SK-N-SH (cell line): ENCODE measurements at regions not wholly inside any gene's neighbourhood (a gene's known extent, or its start where the extent isn't known, plus 50 kb on each side); places are given as distances from the start of the nearest gene placed in this dataset.
A peak's percentile ranks its signal among the peaks of the same experiment; 100 is the strongest.

Experiments used
- CTCF ChIA-PET: fragments of 300-600, 350-600 bp; formaldehyde crosslinking; extraction: SDS; loops from one replicate; lab custom pipeline; 2021; lab: Yijun Ruan, JAX
- POLR2A ChIA-PET: fragments of 350-600 bp; sonication (Branson Sonifier 250); formaldehyde crosslinking; extraction: SDS; loops from one replicate; lab custom pipeline; 2020; ENCODE audit warnings: antibody characterized with exemption, inconsistent platforms; lab: Yijun Ruan, JAX
- DNase-seq: peaks from one replicate; pipeline ENCODE4 v3.0.0; 2012
- H2AFZ ChIP-seq: fragments of 200-600 bp; sonication (generic); 2 replicates; pipeline ENCODE4 v1.8.1; 2016; ENCODE audit warnings: antibody characterized with exemption, mild to moderate bottlenecking, low read depth
- H3F3A ChIP-seq: fragments of 200-600 bp; sonication (generic); replicated peaks from 2 replicates; pipeline ENCODE3; 2016; ENCODE audit warnings: antibody characterized with exemption, mild to moderate bottlenecking; ENCODE audit not compliant: insufficient read depth
- H3K27ac ChIP-seq, 2 experiments: fragments of 200-500 bp in 1 of 2; fragments of 200-600 bp in 1 of 2; sonication (Bioruptor generic) in 1 of 2; sonication (generic), shearing (Covaris generic) in 1 of 2; 2 replicates each; pipeline versions ENCODE4 v1.5.1 to v1.6.1; 2014 to 2016; ENCODE audit warnings: low read depth in 2 of 2, inconsistent platforms in 1 of 2, low read length in 1 of 2, mild to moderate bottlenecking in 1 of 2, mixed read lengths in 1 of 2
- H3K27me3 ChIP-seq: fragments of 200-600 bp; sonication (generic), shearing (Covaris generic); 2 replicates; pipeline ENCODE4 v1.6.1; 2016; ENCODE audit warnings: mixed run types; ENCODE audit not compliant: insufficient read depth
- H3K36me3 ChIP-seq, 2 experiments: fragments of 200-500 bp in 1 of 2; fragments of 200-600 bp in 1 of 2; sonication (Bioruptor generic) in 1 of 2; sonication (generic) in 1 of 2; replicated peaks in 1 of 2; 2 replicates each; pipeline versions ENCODE3 to v1.5.1; 2014 to 2016; ENCODE audit warnings: low read length in 1 of 2, mild to moderate bottlenecking in 1 of 2; ENCODE audit not compliant: insufficient read depth in 2 of 2, control insufficient read depth in 1 of 2
- H3K4me1 ChIP-seq, 2 experiments: fragments of 200-500 bp in 1 of 2; fragments of 200-600 bp in 1 of 2; sonication (Bioruptor generic) in 1 of 2; sonication (generic), shearing (Covaris generic) in 1 of 2; 2 replicates each; pipeline versions ENCODE4 v1.5.1 to v1.6.1; 2014 to 2016; ENCODE audit warnings: low read depth in 1 of 2, low read length in 1 of 2, mixed run types in 1 of 2; ENCODE audit not compliant: insufficient read depth in 2 of 2, control insufficient read depth in 1 of 2
- H3K4me2 ChIP-seq: fragments of 200-600 bp; sonication (generic), shearing (Covaris generic); 2 replicates; pipeline ENCODE4 v1.6.1; 2017; ENCODE audit warnings: mixed run types
- H3K4me3 ChIP-seq, 2 experiments: fragments of 200-500 bp in 1 of 2; fragments of 200-600 bp in 1 of 2; sonication (Bioruptor generic) in 1 of 2; sonication (generic), shearing (Covaris generic) in 1 of 2; 2 replicates each; pipeline versions ENCODE4 v1.5.1 to v1.8.1; 2014 to 2016; ENCODE audit warnings: low read depth in 2 of 2, inconsistent platforms in 1 of 2, low read length in 1 of 2, mild to moderate bottlenecking in 1 of 2, mixed read lengths in 1 of 2, moderate library complexity in 1 of 2
- H3K79me2 ChIP-seq: fragments of 200-600 bp; sonication (generic); 2 replicates; pipeline ENCODE4 v1.8.1; 2017; ENCODE audit warnings: mild to moderate bottlenecking; ENCODE audit not compliant: insufficient read depth
- H3K9ac ChIP-seq: fragments of 200-600 bp; sonication (generic); 2 replicates; pipeline ENCODE4 v1.6.1; 2017; ENCODE audit warnings: mixed run types
- H3K9me2 ChIP-seq: fragments of 200-600 bp; sonication (generic); 2 replicates; pipeline ENCODE4 v1.6.1; 2017; ENCODE audit warnings: mixed run types
- H3K9me3 ChIP-seq: fragments of 200-600 bp; sonication (generic); 2 replicates; pipeline ENCODE4 v1.6.1; 2017; ENCODE audit warnings: mixed run types, mild to moderate bottlenecking, moderate library complexity
- H4K20me1 ChIP-seq: fragments of 200-600 bp; sonication (generic); 2 replicates; pipeline ENCODE4 v1.6.1; 2017; ENCODE audit warnings: mild to moderate bottlenecking, mixed run types; ENCODE audit not compliant: insufficient read depth
- ELF1 ChIP-seq: IDR thresholded peaks from 2 replicates; pipeline ENCODE4 v1.4.0; 2012
- EP300 ChIP-seq, 2 experiments: IDR thresholded peaks; 2 replicates each; pipeline versions ENCODE4 v1.4.0 to v1.6.1; 2012; ENCODE audit warnings: borderline replicate concordance in 1 of 2, low read depth in 1 of 2, low read length in 1 of 2
- EZH2phosphoT487 ChIP-seq: fragments of 200-600 bp; sonication (generic); IDR thresholded peaks from 2 replicates; pipeline ENCODE4 v1.6.1; 2017; ENCODE audit warnings: low read depth, mixed run types, mild to moderate bottlenecking, antibody characterized with exemption, moderate library complexity, borderline replicate concordance
- FOXM1 ChIP-seq: IDR thresholded peaks from 2 replicates; pipeline ENCODE4 v1.4.0; 2012; ENCODE audit warnings: low read depth, mild to moderate bottlenecking
- GATA2 ChIP-seq: sonication (generic); formaldehyde crosslinking; IDR thresholded peaks from 2 replicates; pipeline ENCODE4 v1.5.0; 2020; ENCODE audit warnings: mild to moderate bottlenecking, missing genetic modification reagents
- JUND ChIP-seq: IDR thresholded peaks from 2 replicates; pipeline ENCODE4 v1.4.0; 2012
- MXI1 ChIP-seq: IDR thresholded peaks from 2 replicates; pipeline ENCODE4 v1.6.1; 2012; ENCODE audit warnings: mild to moderate bottlenecking, low read depth, low read length, improper control_type of control experiment
- NFIC ChIP-seq: IDR thresholded peaks from 2 replicates; pipeline ENCODE4 v1.4.0; 2012; ENCODE audit warnings: borderline replicate concordance
- POLR2AphosphoS5 ChIP-seq: IDR thresholded peaks from 2 replicates; pipeline ENCODE4 v1.6.1; 2012; ENCODE audit warnings: low read depth, low read length
- RAD21 ChIP-seq: IDR thresholded peaks from 2 replicates; pipeline ENCODE4 v1.6.1; 2012; ENCODE audit warnings: mild to moderate bottlenecking, low read length
- RCOR1 ChIP-seq: fragments of 150-350 bp; IDR thresholded peaks from 2 replicates; pipeline ENCODE4 v1.6.1; 2017; ENCODE audit warnings: antibody characterized with exemption, low read length
- SMC3 ChIP-seq: IDR thresholded peaks from 2 replicates; pipeline ENCODE4 v1.6.1; 2012; ENCODE audit warnings: low read depth, low read length, improper control_type of control experiment
- TCF12 ChIP-seq: IDR thresholded peaks from 2 replicates; pipeline ENCODE4 v1.4.0; 2012
- WGBS: methylation state at CpG from one replicate; pipeline ENCODE4 v1.1.6; 2017; ENCODE audit warnings: low lambda C conversion rate; 5-methylcytosine and 5-hydroxymethylcytosine counted together
- TF ChIP-seq, protein P1 (sequence below): fragments of 200-600 bp; sonication (generic); IDR thresholded peaks from 2 replicates; pipeline ENCODE4 v1.6.1; 2017; ENCODE audit warnings: antibody characterized with exemption, mild to moderate bottlenecking, moderate library complexity
- TF ChIP-seq, protein P2 (sequence below): IDR thresholded peaks from 2 replicates; pipeline ENCODE4 v1.4.0; 2012; ENCODE audit warnings: low read depth, borderline replicate concordance
- TF ChIP-seq, protein P3 (sequence below): fragments of 150-350 bp; IDR thresholded peaks from 2 replicates; pipeline ENCODE4 v1.6.1; 2017; ENCODE audit warnings: antibody characterized with exemption, low read length, low read depth, borderline replicate concordance
- TF ChIP-seq, protein P4 (sequence below): fragments of 150-350 bp; IDR thresholded peaks from 2 replicates; pipeline ENCODE4 v1.6.1; 2016; ENCODE audit warnings: mild to moderate bottlenecking, low read depth, low read length

DNA sequence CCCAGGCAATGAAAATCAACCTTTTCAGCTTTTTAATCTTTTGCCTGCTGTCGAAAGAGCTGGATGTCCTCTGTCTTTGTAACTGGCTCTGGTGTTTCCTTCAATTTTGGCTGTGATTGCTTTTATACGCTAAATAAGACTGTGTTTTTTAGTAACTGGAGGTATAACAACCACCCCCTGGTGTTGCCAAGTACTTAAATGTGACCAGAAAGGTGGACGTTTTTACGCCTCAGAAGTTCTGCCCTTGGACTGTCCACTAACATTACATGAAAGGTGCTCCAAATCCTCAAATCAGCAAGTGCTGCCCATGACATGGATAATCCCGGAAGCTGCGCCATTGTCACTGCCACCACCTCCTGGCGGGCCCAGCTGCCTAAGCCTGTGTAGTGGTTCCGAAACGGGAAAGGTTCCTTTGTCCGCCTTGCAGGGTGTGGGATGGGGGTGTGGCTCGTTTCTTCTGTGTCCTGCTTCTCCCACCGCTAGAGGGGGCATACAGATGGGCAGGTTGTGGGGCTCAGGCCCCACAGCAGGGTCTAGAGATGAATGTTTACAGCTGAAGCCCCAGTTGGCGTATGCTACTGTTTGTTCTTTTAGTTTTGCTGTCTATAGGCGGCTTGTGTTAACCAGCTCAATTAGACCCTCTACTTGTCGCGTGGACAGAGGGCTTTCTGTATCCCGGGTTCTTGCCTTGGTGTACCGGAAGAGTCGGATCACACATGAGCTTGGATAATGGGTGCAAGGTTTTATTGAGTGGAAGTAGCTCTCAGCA is 82.2 kb upstream of the SEPTIN5 start:
- Histone ChIP-seq H3K9me3 (no peaks in the 10 kb centered on the region), H3K27me3 (no peaks in the 10 kb centered on the region), H3F3A (no peaks in the 10 kb centered on the region), H3K27ac (no peak overlapping the region), H4K20me1 (no peaks in the 10 kb centered on the region), H3K36me3 (no peaks in the 10 kb centered on the region), H3K4me3 (no peak overlapping the region), H3K4me1 (no peaks in the 10 kb centered on the region), H3K4me2 (no peak overlapping the region), H3K9me2 (no peaks in the 10 kb centered on the region), H3K9ac (no peak overlapping the region), H2AFZ (no peak overlapping the region), H3K79me2 (no peaks in the 10 kb centered on the region)
- TF ChIP-seq, protein P1, sequence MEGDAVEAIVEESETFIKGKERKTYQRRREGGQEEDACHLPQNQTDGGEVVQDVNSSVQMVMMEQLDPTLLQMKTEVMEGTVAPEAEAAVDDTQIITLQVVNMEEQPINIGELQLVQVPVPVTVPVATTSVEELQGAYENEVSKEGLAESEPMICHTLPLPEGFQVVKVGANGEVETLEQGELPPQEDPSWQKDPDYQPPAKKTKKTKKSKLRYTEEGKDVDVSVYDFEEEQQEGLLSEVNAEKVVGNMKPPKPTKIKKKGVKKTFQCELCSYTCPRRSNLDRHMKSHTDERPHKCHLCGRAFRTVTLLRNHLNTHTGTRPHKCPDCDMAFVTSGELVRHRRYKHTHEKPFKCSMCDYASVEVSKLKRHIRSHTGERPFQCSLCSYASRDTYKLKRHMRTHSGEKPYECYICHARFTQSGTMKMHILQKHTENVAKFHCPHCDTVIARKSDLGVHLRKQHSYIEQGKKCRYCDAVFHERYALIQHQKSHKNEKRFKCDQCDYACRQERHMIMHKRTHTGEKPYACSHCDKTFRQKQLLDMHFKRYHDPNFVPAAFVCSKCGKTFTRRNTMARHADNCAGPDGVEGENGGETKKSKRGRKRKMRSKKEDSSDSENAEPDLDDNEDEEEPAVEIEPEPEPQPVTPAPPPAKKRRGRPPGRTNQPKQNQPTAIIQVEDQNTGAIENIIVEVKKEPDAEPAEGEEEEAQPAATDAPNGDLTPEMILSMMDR, result peak; percentile 67
- TF ChIP-seq SMC3 (peak; percentile 73), JUND (no peak), FOXM1 (no peak), RAD21 (peak; percentile 74)
- peak; percentile 82 for DNase-seq
- WGBS, result 71% methylated on average over 18 of the region's 19 CpGs
- CTCF ChIA-PET, result interaction anchor here (0.8 to 5.6 kb wide), 31 partner anchors 11 to 594 kb away, joined by 3 to 45 read pairs (median 4); partner anchors contain the start of gene SLC25A1
- POLR2A ChIA-PET, result interaction anchor here (0.6 kb wide), 1 partner anchor 55 kb away, joined by 3 read pairs; no protein-coding TSS in a partner anchor

DNA sequence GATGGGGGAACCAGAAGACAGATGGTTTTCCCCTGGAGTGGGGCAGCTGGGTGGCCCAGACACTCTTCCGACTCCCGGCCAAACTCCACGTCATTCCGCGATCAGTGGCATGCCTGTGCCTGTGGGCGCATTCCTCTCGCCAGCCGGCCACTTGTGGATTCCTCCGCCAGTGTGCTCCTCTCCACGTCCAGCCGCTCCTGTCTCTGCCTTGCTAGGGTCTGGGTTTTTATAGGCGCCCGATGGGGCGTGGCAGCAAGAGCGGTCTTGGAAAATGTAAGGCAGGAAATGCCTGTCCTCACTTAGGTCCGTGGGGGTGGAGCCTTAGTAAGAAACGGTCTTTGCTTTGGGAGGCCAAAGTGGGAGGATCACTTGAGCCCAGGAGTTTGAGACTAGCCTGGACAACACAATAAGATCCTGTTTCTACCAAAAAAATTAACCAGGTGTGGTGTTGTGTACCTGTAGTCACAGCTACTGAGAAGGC is 81.6 kb upstream of the SEPTIN5 start:
- Histone ChIP-seq H3F3A (no peaks in the 10 kb centered on the region), H3K4me3 (no peak overlapping the region), H3K9ac (no peak overlapping the region), H3K9me3 (no peaks in the 10 kb centered on the region), H3K4me2 (no peak overlapping the region), H2AFZ (no peak overlapping the region), H3K79me2 (no peaks in the 10 kb centered on the region), H4K20me1 (no peaks in the 10 kb centered on the region), H3K9me2 (no peaks in the 10 kb centered on the region), H3K27me3 (no peaks in the 10 kb centered on the region), H3K36me3 (no peaks in the 10 kb centered on the region), H3K27ac (no peak overlapping the region), H3K4me1 (no peaks in the 10 kb centered on the region)
- ChIA-PET POLR2A (interaction anchor here (0.6 kb wide), 1 partner anchor 55 kb away, joined by 3 read pairs; no protein-coding TSS in a partner anchor), CTCF (interaction anchor here (0.8 to 5.6 kb wide), 28 partner anchors 11 to 595 kb away, joined by 3 to 45 read pairs (median 4); partner anchors contain the start of gene SLC25A1)
- peak; percentile 7 for DNase-seq
- TF ChIP-seq ELF1 (no peak), NFIC (no peak), POLR2AphosphoS5 (no peak), FOXM1 (no peak), MXI1 (no peak), EP300 (IDR thresholded peaks at IDR 0.05; ENCODE audit: borderline replicate concordance in 1 of 2, low read depth in 1 of 2, low read length in 1 of 2) (no peak), EZH2phosphoT487 (no peak), TCF12 (no peak), GATA2 (CRISPR knock-in tag) (no peak), RAD21 (no peak), RCOR1 (no peak)
- TF ChIP-seq, protein P2, sequence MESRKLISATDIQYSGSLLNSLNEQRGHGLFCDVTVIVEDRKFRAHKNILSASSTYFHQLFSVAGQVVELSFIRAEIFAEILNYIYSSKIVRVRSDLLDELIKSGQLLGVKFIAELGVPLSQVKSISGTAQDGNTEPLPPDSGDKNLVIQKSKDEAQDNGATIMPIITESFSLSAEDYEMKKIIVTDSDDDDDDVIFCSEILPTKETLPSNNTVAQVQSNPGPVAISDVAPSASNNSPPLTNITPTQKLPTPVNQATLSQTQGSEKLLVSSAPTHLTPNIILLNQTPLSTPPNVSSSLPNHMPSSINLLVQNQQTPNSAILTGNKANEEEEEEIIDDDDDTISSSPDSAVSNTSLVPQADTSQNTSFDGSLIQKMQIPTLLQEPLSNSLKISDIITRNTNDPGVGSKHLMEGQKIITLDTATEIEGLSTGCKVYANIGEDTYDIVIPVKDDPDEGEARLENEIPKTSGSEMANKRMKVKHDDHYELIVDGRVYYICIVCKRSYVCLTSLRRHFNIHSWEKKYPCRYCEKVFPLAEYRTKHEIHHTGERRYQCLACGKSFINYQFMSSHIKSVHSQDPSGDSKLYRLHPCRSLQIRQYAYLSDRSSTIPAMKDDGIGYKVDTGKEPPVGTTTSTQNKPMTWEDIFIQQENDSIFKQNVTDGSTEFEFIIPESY, result no peak
- TF ChIP-seq, protein P3, sequence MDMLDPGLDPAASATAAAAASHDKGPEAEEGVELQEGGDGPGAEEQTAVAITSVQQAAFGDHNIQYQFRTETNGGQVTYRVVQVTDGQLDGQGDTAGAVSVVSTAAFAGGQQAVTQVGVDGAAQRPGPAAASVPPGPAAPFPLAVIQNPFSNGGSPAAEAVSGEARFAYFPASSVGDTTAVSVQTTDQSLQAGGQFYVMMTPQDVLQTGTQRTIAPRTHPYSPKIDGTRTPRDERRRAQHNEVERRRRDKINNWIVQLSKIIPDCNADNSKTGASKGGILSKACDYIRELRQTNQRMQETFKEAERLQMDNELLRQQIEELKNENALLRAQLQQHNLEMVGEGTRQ, result no peak
- TF ChIP-seq, protein P4, sequence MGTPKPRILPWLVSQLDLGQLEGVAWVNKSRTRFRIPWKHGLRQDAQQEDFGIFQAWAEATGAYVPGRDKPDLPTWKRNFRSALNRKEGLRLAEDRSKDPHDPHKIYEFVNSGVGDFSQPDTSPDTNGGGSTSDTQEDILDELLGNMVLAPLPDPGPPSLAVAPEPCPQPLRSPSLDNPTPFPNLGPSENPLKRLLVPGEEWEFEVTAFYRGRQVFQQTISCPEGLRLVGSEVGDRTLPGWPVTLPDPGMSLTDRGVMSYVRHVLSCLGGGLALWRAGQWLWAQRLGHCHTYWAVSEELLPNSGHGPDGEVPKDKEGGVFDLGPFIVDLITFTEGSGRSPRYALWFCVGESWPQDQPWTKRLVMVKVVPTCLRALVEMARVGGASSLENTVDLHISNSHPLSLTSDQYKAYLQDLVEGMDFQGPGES, result no peak
- WGBS, result 89% methylated on average over 17 of the region's 17 CpGs
